Suprapubic skin (tissue), 3 donors: ENCODE measurements at regions not wholly inside any gene's neighbourhood (a gene's known extent, or its start where the extent isn't known, plus 50 kb on each side); places are given as distances from the start of the nearest gene placed in this dataset.

Source experiments
- CTCF ChIP-seq, 2 donors: fragments of 200-600 bp in 1 of 2; fragments of 450-650 bp in 1 of 2; sonication (generic) in 1 of 2; IDR thresholded peaks; one replicate each; pipeline ENCODE4 v1.5.1; 2016 to 2019; ENCODE audit warnings: antibody characterized with exemption in 2 of 2, mild to moderate bottlenecking in 1 of 2, moderate library complexity in 1 of 2
- POLR2A ChIP-seq, 2 donors: fragments of 450-650 bp; IDR thresholded peaks; one replicate each; pipeline ENCODE4 v1.6.1; 2017; ENCODE audit warnings: antibody characterized with exemption in 2 of 2, mild to moderate bottlenecking in 2 of 2, moderate library complexity in 2 of 2

GRCh38 chr7:89731751-89732445 lies 422.4 kb upstream of the STEAP1 start:
- no peak for TF ChIP-seq CTCF (IDR thresholded peaks at IDR 0.05)
- TF ChIP-seq POLR2A (IDR thresholded peaks at IDR 0.05) = no peak
